NCI-H2029 treated with DMSO at 0.1 percent for 48 hours (cell line): ENCODE measurements at regions not wholly inside any gene's neighbourhood (a gene's known extent, or its start where the extent isn't known, plus 50 kb on each side); places are given as distances from the start of the nearest gene placed in this dataset.

ENCODE experiments used
- DNase-seq: peaks from one replicate; lab custom pipeline; 2025; lab: John Stamatoyannopoulos, UW

- no peak for DNase-seq
Observed at GRCh38 chr15:53400986-53401385, 358.5 kb downstream of the WDR72 start.

- no peak for DNase-seq
Observed at GRCh38 chr15:53397041-53397616, 362.3 kb downstream of the WDR72 start.

DNA sequence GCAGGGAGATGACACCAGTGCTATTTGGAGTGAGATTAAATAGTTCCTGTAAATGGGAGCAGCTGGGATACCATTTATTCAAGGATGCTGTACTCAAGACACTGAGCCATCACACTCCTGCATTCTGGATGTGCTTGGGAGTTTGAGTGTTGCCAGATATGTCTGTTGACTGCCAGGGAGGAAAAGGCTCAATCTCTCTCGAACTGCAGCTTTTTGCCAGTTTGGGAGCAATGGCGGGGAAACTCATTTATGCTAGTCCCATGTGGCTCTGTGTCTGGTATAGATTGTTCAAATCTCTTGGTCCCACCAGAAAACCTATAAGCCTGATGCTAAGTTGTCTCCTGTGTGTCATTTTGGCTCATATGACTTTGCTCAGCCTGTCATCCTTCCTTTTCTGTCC lies 363.6 kb downstream of the WDR72 start:
- DNase-seq: no peak

- no peak for DNase-seq
Observed at GRCh38 chr15:53390549-53390948, 368.9 kb downstream of the WDR72 start.

GRCh38 chr15:53389271-53390037 lies 370.0 kb downstream of the WDR72 start:
- DNase-seq: no peak

GRCh38 chr15:53384417-53384816 lies 375.0 kb downstream of the WDR72 start:
- DNase-seq: no peak

DNA sequence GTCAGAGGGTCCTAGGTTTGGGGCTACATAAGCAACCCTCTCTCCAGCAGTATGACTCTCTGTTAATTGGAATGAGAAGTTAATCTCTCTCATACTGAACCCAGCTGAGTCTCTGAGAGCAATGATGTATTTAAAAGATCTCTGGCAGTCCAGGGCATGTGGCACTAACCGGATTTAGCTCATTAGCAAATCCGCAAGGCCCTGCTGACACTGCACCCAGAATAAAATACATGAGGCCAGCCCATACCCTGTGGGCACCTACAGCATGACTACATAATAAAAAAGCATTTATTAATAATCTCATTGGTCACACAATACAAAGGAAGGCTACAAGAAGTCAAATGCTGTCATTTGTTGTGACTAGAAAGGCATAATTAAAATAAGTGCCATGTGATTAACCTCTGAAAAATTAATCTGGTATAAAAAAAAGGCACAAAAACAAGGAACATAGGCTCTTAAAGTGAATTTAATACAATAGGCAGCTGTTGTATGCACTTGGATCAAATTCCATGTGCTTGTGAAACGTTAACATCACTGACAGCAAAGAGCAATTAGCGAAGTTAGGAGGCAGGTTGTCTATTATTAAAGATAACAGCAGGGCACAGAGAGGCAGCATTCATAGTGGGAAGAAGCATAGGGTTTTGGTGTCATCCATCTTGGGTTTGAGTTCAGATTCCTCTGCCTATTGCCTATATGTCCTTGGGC lies 381.2 kb downstream of the WDR72 start:
- no peak for DNase-seq

GRCh38 chr15:53367740-53368139 lies 391.7 kb downstream of the WDR72 start:
- DNase-seq: no peak

DNA sequence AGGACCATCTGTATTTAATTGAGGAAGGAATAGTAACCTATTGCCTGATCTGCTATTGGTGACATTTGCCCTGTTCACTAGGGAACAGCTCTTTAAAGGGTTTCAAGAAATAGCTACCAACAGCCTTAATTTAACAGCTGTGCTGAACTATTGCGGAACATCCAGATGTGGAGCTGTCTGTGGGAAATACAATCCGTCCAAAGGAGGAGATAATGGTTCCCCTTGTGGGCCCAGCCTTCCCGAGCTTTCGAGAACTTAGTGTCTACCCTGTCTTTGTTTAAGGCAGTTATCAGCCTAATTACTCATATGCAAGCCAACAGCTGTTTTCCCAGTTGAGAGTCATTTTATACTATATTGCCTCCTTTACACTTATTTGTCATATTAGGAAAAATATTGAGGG lies 398.6 kb downstream of the WDR72 start:
- no peak for DNase-seq

DNA sequence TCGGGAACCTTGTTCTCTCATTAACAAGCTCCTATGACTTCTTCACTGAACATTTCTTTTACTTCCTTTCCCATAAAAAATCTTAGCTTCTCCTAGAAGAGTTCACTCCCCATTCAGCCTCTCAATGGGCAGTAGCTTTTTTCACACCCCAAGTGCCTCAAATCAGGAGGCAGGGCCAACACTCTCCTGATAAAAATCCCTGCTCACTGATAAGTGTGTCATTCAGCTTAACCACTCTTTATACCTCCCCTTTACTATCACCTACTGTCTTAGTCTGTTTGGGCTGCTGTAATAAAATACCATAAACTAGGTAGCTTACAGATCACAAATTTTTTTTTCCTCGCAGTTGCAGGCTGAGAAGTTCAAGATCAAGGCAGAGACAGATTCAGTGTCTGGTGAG lies 400.4 kb downstream of the WDR72 start:
- no peak for DNase-seq

DNA sequence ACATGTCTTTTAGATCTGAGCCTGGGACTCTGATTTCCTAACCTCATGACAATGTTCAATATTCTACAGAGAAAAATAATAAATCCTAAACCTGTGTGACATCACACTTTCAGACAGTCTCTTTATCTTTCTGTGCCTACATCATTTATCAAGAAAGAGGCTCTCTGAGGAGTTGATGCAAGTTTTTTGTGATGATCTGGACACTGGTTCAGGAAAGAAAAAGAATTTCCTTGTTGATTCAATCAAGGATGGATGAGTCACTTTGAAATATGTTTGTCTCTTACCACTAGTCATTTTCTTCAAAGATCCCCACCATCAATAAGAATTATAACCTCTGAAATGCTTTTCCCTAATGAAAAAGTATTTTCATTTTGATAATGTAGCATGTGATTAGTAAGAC lies 404.6 kb downstream of the WDR72 start:
- DNase-seq: no peak

GRCh38 chr15:53351373-53351772 lies 408.1 kb downstream of the WDR72 start:
- DNase-seq: no peak

DNA sequence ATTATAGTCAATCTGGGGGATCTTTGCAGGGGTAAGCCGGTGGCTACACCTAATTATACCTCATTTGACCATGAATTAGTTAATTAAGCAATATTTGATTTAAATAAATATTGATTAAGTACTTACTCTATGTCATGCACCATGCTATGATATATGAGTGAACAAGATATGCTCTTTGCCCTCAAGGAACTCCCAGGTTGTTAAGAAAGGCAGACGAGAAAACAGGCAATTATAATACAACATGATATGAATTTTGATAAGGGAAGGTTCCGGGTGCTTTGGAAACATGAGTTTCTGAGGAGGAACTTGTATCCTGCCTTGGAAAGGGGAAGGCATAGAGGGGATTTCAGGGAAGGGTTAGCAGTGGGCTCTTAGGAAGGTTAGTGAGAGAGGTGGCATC lies 412.9 kb downstream of the WDR72 start:
- DNase-seq: no peak

DNA sequence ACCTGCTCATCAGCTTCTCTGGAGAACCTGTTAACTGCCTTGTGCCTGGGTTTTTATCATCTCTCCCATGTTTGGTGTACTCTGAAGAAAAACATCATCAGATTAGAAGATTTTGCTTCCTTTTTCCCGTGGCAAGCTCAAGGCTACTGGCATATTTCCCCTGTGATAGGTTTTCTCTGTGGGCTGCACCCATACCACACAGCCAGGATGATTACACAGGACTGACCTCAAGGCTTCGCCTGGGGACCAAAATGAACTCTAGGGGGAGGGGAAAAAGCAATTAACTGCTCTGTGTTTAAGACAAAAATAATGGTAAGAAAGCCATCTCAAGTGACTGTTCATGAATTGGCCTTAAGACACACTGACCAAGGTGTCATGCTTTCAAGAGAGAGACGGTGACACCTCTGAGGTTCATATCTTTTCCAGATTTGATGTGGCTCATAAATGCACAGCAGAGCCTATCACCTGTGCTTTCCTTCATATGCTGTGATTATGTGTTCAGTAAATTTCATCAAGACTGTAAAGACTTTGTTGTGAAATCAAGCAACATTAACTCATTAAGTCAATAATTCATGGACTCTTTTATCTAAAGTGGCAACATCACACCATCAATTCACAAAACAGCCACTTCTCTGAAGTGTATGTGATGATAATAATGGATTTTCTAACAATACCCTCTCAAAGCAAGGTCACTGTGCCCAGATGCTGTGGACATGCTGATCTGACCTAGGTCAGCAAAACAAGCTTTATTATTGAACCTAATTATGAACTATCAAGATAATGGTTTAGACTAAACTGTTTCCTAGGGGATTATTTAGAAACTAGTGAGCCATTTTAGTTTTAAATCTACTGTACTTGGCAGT lies 427.9 kb downstream of the WDR72 start:
- peak; percentile 4 for DNase-seq

DNA sequence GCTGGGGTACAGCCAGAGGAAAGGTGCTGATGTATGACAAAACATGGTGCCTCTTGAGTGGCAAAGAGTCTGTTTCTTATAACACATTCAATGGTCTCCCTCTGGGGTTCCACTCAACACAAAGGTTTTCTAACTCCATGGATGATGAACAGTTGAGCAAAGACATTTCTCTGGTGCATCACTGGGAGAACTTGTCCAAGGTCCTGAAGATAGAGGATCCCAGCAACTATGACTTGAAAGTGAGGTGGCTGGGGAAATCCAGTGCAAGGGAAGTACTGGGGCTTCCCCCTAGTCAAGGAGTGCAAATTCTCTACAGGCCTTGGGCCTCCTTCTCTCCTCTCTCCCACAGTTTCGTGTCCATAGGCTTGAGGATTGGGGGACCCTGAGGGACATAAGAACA lies 431.1 kb downstream of the WDR72 start:
- no peak for DNase-seq

- no peak for DNase-seq
Observed at GRCh38 chr15:53324061-53324460, 435.4 kb downstream of the WDR72 start.

DNA sequence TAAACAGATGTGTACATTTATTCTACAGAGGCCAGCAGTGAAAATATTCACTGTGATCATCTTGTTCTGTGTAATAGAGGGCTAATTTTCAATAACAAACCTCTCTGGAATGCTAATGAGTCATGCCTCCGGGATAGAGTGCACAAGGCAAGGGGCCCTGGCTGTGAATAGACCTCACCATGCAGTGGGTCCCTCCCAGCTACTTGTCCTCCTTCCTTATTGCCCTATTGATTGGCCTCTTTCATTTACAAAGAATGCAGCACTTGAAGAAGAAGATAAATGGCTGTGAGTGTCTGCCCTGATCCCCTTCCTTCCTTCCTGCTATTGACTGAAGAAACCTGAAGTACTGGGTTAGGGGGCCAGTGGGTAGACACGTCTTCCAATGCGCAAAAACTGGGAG lies 436.3 kb downstream of the WDR72 start:
- no peak for DNase-seq

DNA sequence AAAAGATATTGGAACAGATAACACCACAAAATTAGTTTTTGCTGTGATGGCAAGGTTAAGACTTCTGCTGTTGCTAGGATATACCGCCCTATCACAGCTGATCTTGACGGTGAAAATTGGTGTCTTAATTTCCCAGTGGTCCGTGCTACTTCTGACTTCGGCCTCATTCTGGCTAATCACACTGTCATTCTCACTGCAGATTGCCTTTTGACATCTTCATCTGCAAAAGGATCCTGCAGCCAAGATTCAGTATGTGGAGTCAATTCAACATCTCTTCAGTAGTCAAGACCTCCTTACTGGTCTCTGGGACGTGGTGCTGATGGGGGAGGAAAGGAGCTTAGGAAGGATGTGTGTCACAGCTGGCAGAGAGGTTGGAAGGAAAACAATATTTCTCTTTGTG lies 438.6 kb downstream of the WDR72 start:
- no peak for DNase-seq

GRCh38 chr15:53312707-53313106 lies 446.8 kb downstream of the WDR72 start:
- no peak for DNase-seq

GRCh38 chr15:53310709-53311108 lies 448.8 kb downstream of the WDR72 start:
- DNase-seq: no peak

DNA sequence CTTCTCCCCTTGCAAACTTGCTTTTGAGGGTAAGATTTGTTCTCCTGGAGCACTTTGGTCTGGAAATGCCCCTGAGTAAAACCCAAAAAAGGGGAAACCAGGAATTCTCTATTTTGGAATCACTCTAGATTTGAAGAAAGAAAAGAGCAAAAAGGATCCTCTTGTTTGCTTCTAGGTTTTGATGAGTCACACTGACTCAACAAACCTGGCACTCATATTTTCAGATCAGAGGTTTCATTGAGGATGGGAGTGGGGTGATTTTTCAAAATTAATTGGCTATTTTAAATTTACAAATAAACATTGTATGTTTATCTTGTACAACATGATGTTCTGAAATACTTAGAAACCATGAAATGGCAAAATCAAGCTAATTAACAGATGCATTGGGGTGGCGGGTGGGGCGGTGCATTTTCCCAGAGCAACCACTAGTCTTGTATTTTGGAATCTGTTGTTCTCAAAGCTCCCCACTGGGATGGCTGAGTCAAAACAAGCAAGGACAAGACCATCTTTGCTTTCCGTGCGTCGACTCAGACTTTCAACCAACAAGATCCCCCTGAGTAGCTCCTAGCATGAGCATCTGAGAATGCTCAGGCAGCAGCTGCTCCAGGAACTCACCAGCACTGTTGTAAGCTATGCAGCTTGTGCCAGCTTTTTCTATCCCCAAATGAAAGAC lies 451.4 kb downstream of the WDR72 start:
- no peak for DNase-seq

GRCh38 chr15:53305554-53305953 lies 453.9 kb downstream of the WDR72 start:
- no peak for DNase-seq
